Muscle layer of duodenum (tissue), 2 donors: ENCODE measurements at regions not wholly inside any gene's neighbourhood (a gene's known extent, or its start where the extent isn't known, plus 50 kb on each side); places are given as distances from the start of the nearest gene placed in this dataset.

ENCODE experiments used
- H3K27ac ChIP-seq: one replicate; pipeline ENCODE4 v1.7.0; 2013; ENCODE audit warnings: mild to moderate bottlenecking, low read length
- H3K27me3 ChIP-seq: one replicate; pipeline ENCODE4 v1.7.0; 2013; ENCODE audit warnings: low read depth, mild to moderate bottlenecking, control low read depth, low read length
- H3K36me3 ChIP-seq, 2 donors: one replicate each; pipeline ENCODE4 v1.7.0; 2013; ENCODE audit warnings: low read length in 2 of 2, control low read depth in 1 of 2, mild to moderate bottlenecking in 1 of 2; ENCODE audit not compliant: insufficient read depth in 2 of 2, control insufficient read depth in 1 of 2
- H3K4me1 ChIP-seq, 2 donors: one replicate each; pipeline ENCODE4 v1.7.0; 2013; ENCODE audit warnings: low read length in 2 of 2, mild to moderate bottlenecking in 2 of 2, control low read depth in 1 of 2, moderate library complexity in 1 of 2; ENCODE audit not compliant: insufficient read depth in 2 of 2, control insufficient read depth in 1 of 2
- H3K4me3 ChIP-seq, 2 donors: one replicate each; pipeline ENCODE4 v1.7.0; 2013; ENCODE audit warnings: low read length in 2 of 2, low read depth in 1 of 2, mild to moderate bottlenecking in 1 of 2
- H3K9me3 ChIP-seq, 2 donors: one replicate each; pipeline ENCODE4 v1.7.0; 2013; ENCODE audit warnings: low read length in 2 of 2, control low read depth in 1 of 2, mild to moderate bottlenecking in 1 of 2; ENCODE audit not compliant: control insufficient read depth in 1 of 2
- donor health status: healthy.

- no peaks in the 10 kb centered on the region for H3K27me3 ChIP-seq
- H3K27ac ChIP-seq, result no peak overlapping the region
- no peaks in the 10 kb centered on the region for H3K36me3 ChIP-seq
- H3K9me3 ChIP-seq, result no peaks in the 10 kb centered on the region
- no peak overlapping the region for H3K4me3 ChIP-seq
- H3K4me1 ChIP-seq, result no peaks in the 10 kb centered on the region
Observed at GRCh38 chr12:86796550-86796949, 540.4 kb upstream of the MGAT4C start.

- Histone ChIP-seq H3K27ac (no peak overlapping the region), H3K4me1 (no peaks in the 10 kb centered on the region), H3K9me3 (no peaks in the 10 kb centered on the region)
Observed at GRCh38 chr12:86788661-86789060, 532.5 kb upstream of the MGAT4C start.

GRCh38 chr12:86787419-86787818 is 531.2 kb upstream of the MGAT4C start:
- no peaks in the 10 kb centered on the region for H3K9me3 ChIP-seq
- H3K4me1 ChIP-seq, result no peaks in the 10 kb centered on the region
- no peaks in the 10 kb centered on the region for H3K36me3 ChIP-seq
- H3K4me3 ChIP-seq, result no peak overlapping the region
- no peaks in the 10 kb centered on the region for H3K27me3 ChIP-seq
- H3K27ac ChIP-seq, result no peak overlapping the region

More at GRCh38 chr12:86788661-86789060, 532.5 kb upstream of the MGAT4C start:
- no peaks in the 10 kb centered on the region for H3K27me3 ChIP-seq
- no peak overlapping the region for H3K4me3 ChIP-seq
- no peaks in the 10 kb centered on the region for H3K36me3 ChIP-seq

- Histone ChIP-seq H3K4me1 (no peaks in the 10 kb centered on the region), H3K36me3 (no peaks in the 10 kb centered on the region), H3K27ac (no peak overlapping the region), H3K27me3 (no peaks in the 10 kb centered on the region), H3K4me3 (no peak overlapping the region), H3K9me3 (no peaks in the 10 kb centered on the region)
Observed at GRCh38 chr12:86777325-86777724, 521.1 kb upstream of the MGAT4C start.

GRCh38 chr12:86774841-86775388 is 518.7 kb upstream of the MGAT4C start:
- H3K4me3 ChIP-seq, result no peak overlapping the region
- H3K4me1 ChIP-seq, result no peaks in the 10 kb centered on the region
- H3K9me3 ChIP-seq, result no peaks in the 10 kb centered on the region
- no peaks in the 10 kb centered on the region for H3K27me3 ChIP-seq
- H3K27ac ChIP-seq, result no peak overlapping the region
- H3K36me3 ChIP-seq, result no peaks in the 10 kb centered on the region

GRCh38 chr12:86772696-86773095 is 516.5 kb upstream of the MGAT4C start:
- Histone ChIP-seq H3K4me1 (no peaks in the 10 kb centered on the region), H3K9me3 (no peaks in the 10 kb centered on the region), H3K36me3 (no peaks in the 10 kb centered on the region), H3K4me3 (no peak overlapping the region), H3K27me3 (no peaks in the 10 kb centered on the region), H3K27ac (no peak overlapping the region)

- Histone ChIP-seq H3K27ac (no peak overlapping the region), H3K27me3 (no peaks in the 10 kb centered on the region), H3K4me3 (no peak overlapping the region), H3K36me3 (no peaks in the 10 kb centered on the region), H3K4me1 (no peaks in the 10 kb centered on the region), H3K9me3 (no peaks in the 10 kb centered on the region)
Observed at GRCh38 chr12:86770871-86771270, 514.7 kb upstream of the MGAT4C start.

- Histone ChIP-seq H3K27me3 (no peaks in the 10 kb centered on the region), H3K4me1 (no peaks in the 10 kb centered on the region), H3K4me3 (no peak overlapping the region), H3K9me3 (no peaks in the 10 kb centered on the region), H3K36me3 (no peaks in the 10 kb centered on the region), H3K27ac (no peak overlapping the region)
Observed at GRCh38 chr12:86748894-86749293, 492.7 kb upstream of the MGAT4C start.

- Histone ChIP-seq H3K27ac (no peak overlapping the region), H3K27me3 (no peaks in the 10 kb centered on the region), H3K9me3 (no peaks in the 10 kb centered on the region), H3K4me3 (no peak overlapping the region), H3K4me1 (no peaks in the 10 kb centered on the region), H3K36me3 (no peaks in the 10 kb centered on the region)
Observed at GRCh38 chr12:86744547-86745212, 488.5 kb upstream of the MGAT4C start.

GRCh38 chr12:86743875-86744536 is 487.8 kb upstream of the MGAT4C start:
- no peak overlapping the region for H3K4me3 ChIP-seq
- no peaks in the 10 kb centered on the region for H3K27me3 ChIP-seq
- H3K9me3 ChIP-seq, result no peaks in the 10 kb centered on the region
- no peaks in the 10 kb centered on the region for H3K36me3 ChIP-seq
- H3K27ac ChIP-seq, result no peak overlapping the region
- H3K4me1 ChIP-seq, result no peaks in the 10 kb centered on the region

GRCh38 chr12:86741531-86741930 is 485.3 kb upstream of the MGAT4C start:
- Histone ChIP-seq H3K36me3 (no peaks in the 10 kb centered on the region), H3K4me1 (no peaks in the 10 kb centered on the region), H3K9me3 (no peaks in the 10 kb centered on the region), H3K27ac (no peak overlapping the region), H3K4me3 (no peak overlapping the region), H3K27me3 (no peaks in the 10 kb centered on the region)
